CD4-positive, alpha-beta T cell treated with Interleukin-12 subunit alpha and Interleukin-12 subunit beta, for 1 hour (primary cell): ENCODE measurements at regions not wholly inside any gene's neighbourhood (a gene's known extent, or its start where the extent isn't known, plus 50 kb on each side); places are given as distances from the start of the nearest gene placed in this dataset.
A peak's percentile ranks its signal among the peaks of the same experiment; 100 is the strongest.

Experiments
- DNase-seq: peaks from one replicate; pipeline ENCODE4 v3.0.0-alpha.2; 2020

DNA sequence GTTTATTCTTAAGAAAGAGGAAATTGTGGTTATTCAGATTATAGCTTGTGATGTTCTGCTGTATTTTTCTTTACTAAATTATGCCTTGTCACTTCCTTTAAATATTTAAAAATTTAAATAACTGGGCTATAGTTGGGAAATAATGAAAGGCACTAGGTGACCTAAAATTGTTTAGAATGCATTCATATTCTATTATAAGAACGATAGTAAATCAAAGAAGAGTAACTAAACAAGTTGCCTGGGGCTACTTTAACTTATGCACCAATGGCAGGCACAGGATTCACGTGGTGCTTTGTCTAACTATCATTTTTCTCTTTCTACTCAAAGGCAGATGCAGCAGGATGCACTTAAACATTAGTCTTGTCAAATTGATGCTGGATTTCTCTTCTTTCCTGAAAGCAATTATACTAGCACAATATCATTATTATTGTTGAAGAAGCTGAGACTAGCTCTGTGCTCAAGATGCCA, 190.7 kb upstream of the PPFIA2 start:
- no peak for DNase-seq

DNA sequence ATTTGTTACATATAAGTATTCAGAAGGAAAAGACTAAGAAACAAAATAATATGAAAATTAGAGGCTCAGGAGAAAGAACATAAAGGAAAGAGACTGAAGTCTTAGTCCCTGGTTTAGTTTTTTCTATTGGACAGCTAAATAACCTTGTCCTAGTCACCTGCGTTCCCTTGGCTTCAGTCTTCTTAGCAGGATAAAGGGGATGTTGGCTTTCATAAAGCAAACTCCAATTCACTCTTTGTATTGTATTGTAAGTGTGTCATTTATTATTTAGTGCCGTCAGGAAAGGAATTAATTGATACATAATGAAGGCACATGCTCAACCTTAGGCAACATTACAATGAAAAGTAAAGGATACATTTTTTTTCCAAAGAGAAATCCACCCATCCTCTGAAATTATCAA, 190.3 kb upstream of the PPFIA2 start:
- DNase-seq = no peak

DNA sequence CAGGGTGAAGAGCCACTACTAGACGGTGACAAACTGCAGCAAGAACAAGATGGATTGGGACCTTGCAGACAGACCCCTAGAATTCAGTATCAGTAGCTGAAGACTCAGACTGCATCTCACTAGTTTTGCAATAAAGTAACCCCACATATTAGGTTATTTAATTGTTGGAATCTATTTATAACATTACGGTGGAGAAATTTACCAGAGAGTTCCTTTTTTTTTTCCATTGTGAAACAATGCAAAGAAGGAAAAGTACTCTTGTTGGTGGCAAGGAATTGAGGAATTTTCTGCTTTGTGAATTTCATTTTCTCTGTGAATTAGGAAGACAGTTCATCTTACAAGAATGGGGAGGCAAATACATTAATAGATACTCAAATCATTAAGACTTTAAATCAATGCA, 185.7 kb upstream of the PPFIA2 start:
- no peak for DNase-seq

- peak; percentile 31 for DNase-seq
Measured at GRCh38 chr12:81942594-81942993, 183.4 kb upstream of the PPFIA2 start.

- no peak for DNase-seq
Measured at GRCh38 chr12:81930037-81930436, 170.9 kb upstream of the PPFIA2 start.

- no peak for DNase-seq
Measured at GRCh38 chr12:81896771-81897170, 137.6 kb upstream of the PPFIA2 start.

DNA sequence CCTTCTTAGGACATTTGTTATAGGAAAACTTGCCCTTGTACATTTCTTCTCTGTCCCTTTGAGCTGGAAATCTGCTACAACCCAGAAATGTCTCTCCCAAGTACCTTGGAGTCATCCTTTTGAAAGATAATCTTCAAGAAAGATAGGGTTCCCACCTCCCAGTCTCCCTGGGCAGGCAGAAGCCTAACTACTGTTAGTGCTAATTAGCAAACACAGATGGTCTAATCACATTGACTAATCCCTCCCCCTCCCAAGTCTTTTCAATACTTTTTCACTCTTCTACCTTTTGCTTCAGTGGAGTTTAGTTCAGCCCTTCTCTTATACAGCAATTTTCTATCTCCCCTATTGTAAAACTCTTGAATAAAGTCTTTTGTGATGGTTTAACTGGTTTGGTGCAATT, 129.8 kb upstream of the PPFIA2 start:
- DNase-seq = no peak

DNA sequence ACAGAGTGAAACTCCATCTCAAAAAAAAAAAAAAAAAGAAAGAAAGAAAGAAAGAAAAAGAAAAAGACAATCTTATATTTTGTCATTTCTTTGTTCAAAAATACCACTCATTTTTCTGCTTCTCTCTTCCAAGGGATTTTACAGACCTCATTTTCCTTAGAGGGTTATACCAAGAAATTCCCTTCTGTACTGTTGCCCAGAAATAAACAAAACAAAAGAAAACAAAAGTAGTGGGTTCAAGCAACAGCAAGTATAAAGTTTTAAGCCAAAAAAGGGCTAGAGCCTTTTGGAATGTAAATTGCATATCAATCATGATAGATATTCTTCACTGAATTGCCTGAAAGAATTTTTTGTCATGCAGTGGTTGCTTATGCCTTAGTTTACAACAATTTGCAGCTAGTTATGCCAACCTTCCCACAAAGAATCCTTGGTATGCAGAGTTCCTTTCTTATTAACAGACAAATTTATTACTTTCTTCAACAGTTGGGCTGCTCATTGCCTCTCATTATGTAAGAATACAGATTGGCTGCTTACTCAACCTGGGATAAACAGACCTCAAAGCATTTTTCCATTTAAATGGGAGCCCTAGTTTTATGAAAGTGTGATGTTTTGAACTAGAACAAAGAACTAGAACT, 129.1 kb upstream of the PPFIA2 start:
- no peak for DNase-seq

- no peak for DNase-seq
Measured at GRCh38 chr12:81874586-81874985, 115.4 kb upstream of the PPFIA2 start.

GRCh38 chr12:81874166-81874565, 115.0 kb upstream of the PPFIA2 start:
- no peak for DNase-seq

GRCh38 chr12:81872400-81872799, 113.2 kb upstream of the PPFIA2 start:
- no peak for DNase-seq

DNA sequence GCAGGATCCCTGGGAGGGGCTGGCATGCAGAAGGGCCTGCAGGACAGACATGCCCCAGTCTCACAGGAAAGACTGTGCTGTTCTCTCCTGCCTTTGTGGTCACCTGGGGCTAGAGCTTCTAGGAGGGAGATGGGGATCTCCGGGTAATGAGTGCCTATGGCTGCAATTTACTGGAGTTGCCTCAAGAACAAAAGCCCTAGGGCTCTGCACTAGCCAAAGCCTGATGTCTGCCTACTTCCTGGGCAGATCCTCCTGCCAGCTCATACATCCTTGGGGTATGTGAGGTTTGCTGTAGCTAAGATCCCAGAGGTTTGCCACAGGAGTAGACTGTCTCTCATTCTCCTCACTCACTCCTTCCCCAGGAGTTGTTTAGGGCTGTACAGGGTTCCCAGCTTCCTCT, 106.9 kb upstream of the PPFIA2 start:
- DNase-seq = no peak

GRCh38 chr12:81863406-81863805, 104.3 kb upstream of the PPFIA2 start:
- no peak for DNase-seq

- DNase-seq = no peak
Measured at GRCh38 chr12:81859521-81859920, 100.4 kb upstream of the PPFIA2 start.

DNA sequence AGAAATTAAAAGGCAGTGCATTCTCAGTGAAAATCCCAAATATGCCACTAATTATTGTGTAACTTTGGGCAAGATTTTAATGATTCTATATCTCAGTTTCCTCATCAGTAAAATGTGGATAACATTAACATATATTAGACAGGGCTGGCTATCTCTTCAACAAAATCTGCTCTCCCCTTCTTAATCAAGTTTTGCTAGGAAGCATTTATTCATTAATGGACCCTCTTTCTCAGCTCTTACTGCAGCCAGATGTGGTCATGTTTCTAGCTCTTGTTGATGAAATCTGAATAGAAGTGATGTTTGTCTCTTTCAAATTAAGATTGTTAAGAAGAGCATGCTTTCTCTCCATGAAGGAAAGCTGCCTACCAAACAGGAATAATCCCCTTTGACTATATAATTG, 84.4 kb upstream of the PPFIA2 start:
- no peak for DNase-seq

DNA sequence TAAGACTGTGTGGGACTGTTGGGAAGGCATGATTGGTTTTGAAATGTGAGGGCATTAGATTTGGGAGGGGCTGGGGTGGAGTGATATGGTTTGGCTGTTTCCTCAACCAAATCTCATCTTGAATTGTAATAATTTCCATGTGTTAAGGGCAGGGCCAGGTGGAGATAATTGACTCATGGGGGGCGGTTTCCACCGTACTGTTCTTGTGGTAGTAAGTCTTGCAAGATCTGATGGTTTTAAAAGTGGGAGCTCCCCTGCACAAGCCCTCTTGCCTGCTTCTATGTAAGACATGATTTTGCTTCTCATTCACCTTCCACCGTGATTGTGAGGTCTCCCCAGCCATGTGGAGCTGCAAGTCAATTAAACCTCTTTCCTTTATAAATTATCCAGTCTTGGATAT, 76.6 kb upstream of the PPFIA2 start:
- no peak for DNase-seq

- no peak for DNase-seq
Measured at GRCh38 chr12:81819991-81820633, 61.0 kb upstream of the PPFIA2 start.

GRCh38 chr12:81815611-81816010, 56.5 kb upstream of the PPFIA2 start:
- no peak for DNase-seq

DNA sequence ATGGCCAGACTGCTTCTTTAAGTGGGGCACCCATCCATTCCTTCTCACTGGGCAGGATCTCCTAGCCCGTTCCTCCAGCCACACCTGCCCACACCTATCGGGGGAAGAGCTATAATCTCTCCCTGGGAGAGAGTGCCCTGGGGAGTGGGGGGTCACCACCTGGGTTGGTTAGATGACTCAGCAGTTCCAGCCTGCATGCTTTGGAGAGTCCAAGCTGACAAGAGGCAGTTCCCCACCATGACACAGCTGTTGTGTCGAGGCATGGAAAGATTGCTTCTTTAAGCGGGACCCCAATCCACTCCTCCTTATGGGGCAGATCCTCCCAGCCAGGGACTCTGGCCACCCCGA, 52.6 kb upstream of the PPFIA2 start:
- DNase-seq = no peak

DNA sequence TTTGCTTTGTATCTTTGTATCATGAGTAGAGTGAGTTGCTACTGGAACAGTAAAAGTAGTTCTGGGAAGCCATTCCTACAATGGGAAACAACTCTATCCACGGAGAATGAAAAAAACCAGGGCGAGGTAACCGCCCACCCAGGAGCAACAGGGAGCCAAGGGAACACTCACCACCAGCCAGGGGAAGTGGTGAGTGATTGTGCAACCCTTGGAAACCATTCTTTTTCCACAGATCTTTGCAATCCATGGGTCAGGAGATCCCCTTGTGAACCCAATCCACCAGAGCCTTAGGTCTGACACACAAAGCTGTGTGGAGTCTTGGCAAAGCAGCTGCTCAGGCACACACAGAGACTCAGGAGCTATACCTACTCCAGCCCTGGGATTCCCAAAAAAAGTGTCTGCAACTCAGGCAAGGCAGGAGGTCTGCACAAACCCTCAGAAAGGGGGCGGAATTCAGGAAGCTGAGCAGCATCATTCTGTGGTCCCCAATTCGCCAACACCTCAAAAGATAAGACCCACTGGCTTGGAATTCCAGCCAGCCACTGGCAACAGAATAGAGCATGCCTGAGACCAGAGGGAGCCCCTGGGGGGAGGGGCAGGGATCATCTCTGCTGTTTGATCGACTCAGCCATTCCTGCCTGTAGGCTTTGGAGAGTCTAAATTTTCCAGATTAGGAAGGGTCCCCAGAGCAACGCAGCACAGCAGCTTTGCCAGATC, 52.1 kb upstream of the PPFIA2 start:
- DNase-seq = no peak

DNA sequence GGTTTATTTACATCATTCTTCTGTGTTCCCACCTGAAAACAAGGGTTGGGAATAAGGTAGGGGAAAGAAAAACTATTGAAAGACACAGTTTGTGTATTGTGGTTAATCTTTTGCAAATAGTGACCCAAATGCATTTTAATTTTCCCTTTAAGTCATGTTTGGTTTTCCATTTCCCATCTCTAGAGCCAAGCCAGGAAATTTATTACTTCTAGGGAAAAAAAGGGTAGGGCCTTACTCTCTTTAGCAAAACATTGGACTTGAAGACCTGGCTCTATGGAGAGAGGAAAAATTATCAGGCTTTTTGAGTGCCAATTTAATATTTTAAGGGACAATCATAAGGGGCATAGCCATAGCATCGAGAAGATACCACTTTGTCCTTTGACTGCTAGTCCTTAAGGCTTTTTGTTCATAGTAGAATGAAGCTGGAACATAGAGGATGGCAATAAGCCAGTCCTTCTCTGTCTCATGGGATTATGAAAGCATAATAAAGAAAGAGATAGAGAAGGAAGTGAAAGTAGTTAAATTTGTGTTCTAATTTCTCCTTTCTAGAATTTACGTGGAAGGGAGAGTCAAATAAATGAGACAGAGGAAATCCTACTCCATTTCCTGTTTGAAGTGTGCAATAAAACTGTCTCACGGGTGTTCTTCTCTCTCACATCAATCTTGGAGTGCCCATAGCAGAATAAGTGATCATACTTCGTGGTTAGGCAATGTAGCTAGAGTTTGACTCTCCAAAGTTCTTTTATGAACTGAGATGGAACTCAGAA, 50.9 kb upstream of the PPFIA2 start:
- DNase-seq = no peak

DNA sequence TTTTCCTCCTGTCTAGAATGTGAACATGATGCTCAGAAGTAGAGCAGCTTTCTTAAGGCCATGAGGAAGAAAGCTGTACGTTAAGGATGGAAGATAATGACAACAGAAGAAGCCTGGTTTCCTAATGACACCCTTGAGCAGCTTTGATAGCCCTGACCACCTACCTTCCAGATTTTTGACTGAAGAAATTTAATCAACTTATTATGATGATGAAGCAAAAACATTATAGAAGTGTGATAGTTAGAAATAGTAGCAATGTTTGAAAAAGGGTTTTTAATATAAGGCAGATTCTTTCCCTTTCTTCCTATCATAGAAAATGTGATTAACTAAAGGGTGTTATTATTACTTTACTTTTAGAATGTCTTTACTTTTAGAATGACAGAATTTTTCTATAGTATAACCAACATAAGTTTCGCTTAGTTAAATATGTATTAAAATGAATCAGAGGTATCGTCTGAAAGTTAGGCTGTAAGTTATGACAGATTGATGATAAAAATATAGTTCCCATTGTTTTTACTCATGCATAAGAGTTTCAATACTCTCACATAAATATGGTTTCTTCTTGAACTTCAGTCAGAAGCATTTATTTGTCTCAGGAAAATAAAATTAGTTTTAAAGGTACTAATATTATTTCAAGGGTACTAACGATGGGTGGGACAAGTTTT, 50.1 kb upstream of the PPFIA2 start:
- no peak for DNase-seq
